ENCODE measurements at regions not wholly inside any gene's neighbourhood (a gene's known extent, or its start where the extent isn't known, plus 50 kb on each side); places are given as distances from the start of the nearest gene placed in this dataset.

DNA sequence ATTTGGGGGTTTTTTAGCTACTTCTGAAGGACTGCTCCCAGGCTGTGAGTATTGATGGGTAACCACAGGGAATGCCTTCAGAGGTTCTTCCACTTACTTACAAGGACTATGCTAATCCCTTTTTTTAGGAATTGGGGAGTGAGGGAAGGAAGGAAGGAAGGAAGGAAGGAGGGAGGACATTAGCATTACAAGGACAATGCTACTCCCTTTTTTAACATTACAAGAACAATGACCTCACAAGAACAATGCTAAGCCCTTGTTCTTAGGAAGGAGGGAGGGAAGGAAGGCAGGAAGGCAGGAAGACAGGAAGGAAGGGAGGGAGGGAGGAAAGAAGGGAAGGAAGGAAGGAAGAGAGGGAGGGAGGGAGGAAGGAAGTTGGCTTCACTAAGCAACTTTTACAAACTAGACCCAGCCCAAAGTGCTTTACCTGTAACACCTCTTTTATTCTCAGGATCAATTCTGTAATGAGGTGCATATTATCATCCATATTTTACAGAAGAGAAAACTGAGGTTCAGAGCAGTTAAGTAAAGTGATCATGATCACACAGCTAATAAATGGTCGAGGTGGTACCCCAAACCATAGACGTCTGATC is 446.8 kb upstream of the JARID2 start:
- TF ChIP-seq EZH2 (optimal IDR thresholded peaks at IDR 0.05; ENCODE audit: low read depth, low read length) (no peak), CTCF (IDR thresholded peaks at IDR 0.05; ENCODE audit: low read length) (no peak), EZH2phosphoT487 (IDR thresholded peaks at IDR 0.05; ENCODE audit: low read length) (no peak)

All from MM.1S (cell line).